ENCODE measurements at regions not wholly inside any gene's neighbourhood (a gene's known extent, or its start where the extent isn't known, plus 50 kb on each side); places are given as distances from the start of the nearest gene placed in this dataset.
A peak's percentile ranks its signal among the peaks of the same experiment; 100 is the strongest.

GRCh38 chr21:28078126-28078525, 914.6 kb downstream of the LTN1 start:
- WGBS, 2 donors (ENCODE audit: low coverage in 1 of 2) = 89 to 95% methylated on average over 2 of the region's 2 CpGs
- Histone ChIP-seq H3K9me3 (no peaks in the 10 kb centered on the region), H3K27ac (no peak overlapping the region), H3K36me3 (no peaks in the 10 kb centered on the region), H3K4me1 (peaks cover 0 to 14% (median 0%) of the 10 kb centered on the region in 3 donors), H3K4me3 (no peak overlapping the region), H3K27me3 (no peaks in the 10 kb centered on the region)
- ATAC-seq = no peak
- TF ChIP-seq POLR2A (IDR thresholded peaks at IDR 0.05) (no peak), EP300 (IDR thresholded peaks at IDR 0.05) (no peak), POLR2AphosphoS5 (IDR thresholded peaks at IDR 0.05) (no peak)
- TF ChIP-seq, protein P1, sequence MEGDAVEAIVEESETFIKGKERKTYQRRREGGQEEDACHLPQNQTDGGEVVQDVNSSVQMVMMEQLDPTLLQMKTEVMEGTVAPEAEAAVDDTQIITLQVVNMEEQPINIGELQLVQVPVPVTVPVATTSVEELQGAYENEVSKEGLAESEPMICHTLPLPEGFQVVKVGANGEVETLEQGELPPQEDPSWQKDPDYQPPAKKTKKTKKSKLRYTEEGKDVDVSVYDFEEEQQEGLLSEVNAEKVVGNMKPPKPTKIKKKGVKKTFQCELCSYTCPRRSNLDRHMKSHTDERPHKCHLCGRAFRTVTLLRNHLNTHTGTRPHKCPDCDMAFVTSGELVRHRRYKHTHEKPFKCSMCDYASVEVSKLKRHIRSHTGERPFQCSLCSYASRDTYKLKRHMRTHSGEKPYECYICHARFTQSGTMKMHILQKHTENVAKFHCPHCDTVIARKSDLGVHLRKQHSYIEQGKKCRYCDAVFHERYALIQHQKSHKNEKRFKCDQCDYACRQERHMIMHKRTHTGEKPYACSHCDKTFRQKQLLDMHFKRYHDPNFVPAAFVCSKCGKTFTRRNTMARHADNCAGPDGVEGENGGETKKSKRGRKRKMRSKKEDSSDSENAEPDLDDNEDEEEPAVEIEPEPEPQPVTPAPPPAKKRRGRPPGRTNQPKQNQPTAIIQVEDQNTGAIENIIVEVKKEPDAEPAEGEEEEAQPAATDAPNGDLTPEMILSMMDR (IDR thresholded peaks at IDR 0.05) = no peak

DNA sequence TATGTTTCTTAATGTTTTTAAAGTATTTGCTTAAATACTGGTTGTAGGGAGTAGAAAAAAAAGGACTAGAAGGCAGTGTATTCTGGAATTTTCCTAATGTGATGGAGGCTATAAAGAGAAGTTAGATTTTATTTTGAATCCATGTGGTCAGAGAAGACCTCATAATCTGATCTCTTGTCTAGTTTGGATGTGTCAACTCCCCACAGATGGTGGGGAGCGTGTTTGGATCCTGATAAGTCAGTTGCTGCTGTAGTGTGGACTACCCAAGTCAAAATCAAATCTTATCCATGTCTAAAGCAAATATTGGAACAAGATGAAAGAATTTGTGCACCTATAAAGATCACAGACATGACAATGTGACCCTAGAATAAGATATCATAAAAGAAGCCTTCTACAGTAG, 918.0 kb downstream of the LTN1 start:
- Histone ChIP-seq H3K4me3 (no peak overlapping the region), H3K9me3 (no peaks in the 10 kb centered on the region), H3K27ac (no peak overlapping the region), H3K4me1 (peaks cover 1 to 23% (median 3%) of the 10 kb centered on the region in 3 donors), H3K27me3 (no peaks in the 10 kb centered on the region), H3K36me3 (no peaks in the 10 kb centered on the region)
- 100% methylated on average over 1 of the region's 1 CpG; no CpG with 5 or more reads in 1 of the 2 donors for WGBS, 2 donors (ENCODE audit: low coverage in 1 of 2)
- TF ChIP-seq, protein P1 (IDR thresholded peaks at IDR 0.05) = no peak
- TF ChIP-seq POLR2A (IDR thresholded peaks at IDR 0.05) = no peak
- no peak for TF ChIP-seq EP300 (IDR thresholded peaks at IDR 0.05)
- TF ChIP-seq POLR2AphosphoS5 (IDR thresholded peaks at IDR 0.05) = no peak
- no peak for ATAC-seq

GRCh38 chr21:28072601-28073000, 920.1 kb downstream of the LTN1 start:
- WGBS, 2 donors (ENCODE audit: low coverage in 1 of 2) = 73 to 78% methylated on average over 5 of the region's 5 CpGs

DNA sequence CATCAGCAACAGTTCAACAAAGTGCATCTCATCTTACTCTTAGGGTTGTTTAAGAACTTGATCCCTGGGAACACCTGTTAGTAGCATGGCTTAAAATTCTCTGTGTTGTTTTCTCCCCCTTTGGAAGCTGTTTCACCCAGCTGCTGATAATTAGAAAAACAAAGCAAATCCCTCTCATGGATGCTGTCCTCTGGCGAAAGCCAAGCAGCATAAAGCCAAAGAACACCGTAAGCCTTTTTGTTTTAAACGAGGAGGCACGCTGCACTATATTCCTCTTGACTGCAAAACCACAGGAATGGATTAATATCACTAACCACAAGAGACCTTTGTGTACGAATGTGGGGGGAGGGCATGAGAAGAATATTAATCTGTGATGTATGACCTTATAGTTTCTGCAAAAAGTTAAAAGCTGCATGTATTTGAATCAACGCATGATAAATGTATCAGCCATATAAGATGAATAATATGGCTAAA, 923.2 kb downstream of the LTN1 start:
- no peak for TF ChIP-seq POLR2A (IDR thresholded peaks at IDR 0.05)
- no peak for TF ChIP-seq EP300 (IDR thresholded peaks at IDR 0.05)
- TF ChIP-seq, protein P1 (IDR thresholded peaks at IDR 0.05) = no peak
- TF ChIP-seq POLR2AphosphoS5 (IDR thresholded peaks at IDR 0.05) = no peak
- H3K9me3 ChIP-seq = no peaks in the 10 kb centered on the region
- H3K36me3 ChIP-seq = no peaks in the 10 kb centered on the region
- peaks cover 3 to 48% (median 9%) of the 10 kb centered on the region in 3 donors for H3K4me1 ChIP-seq
- no peak for ATAC-seq
- H3K27ac ChIP-seq = peak overlapping the region in 3 of 4 donors; percentile 43 to 53 (median 44)
- H3K4me3 ChIP-seq = no peak overlapping the region
- 12 to 22% methylated on average over 6 of the region's 6 CpGs for WGBS, 2 donors (ENCODE audit: low coverage in 1 of 2)
- H3K27me3 ChIP-seq = no peaks in the 10 kb centered on the region

More at GRCh38 chr21:28072601-28073000, 920.1 kb downstream of the LTN1 start:
- Histone ChIP-seq H3K4me3 (no peak overlapping the region), H3K27ac (no peak overlapping the region), H3K9me3 (no peaks in the 10 kb centered on the region), H3K27me3 (no peaks in the 10 kb centered on the region), H3K36me3 (no peaks in the 10 kb centered on the region), H3K4me1 (peaks cover 3 to 36% (median 9%) of the 10 kb centered on the region in 3 donors)
- ATAC-seq = no peak
- TF ChIP-seq, protein P1 (IDR thresholded peaks at IDR 0.05) = no peak
- TF ChIP-seq POLR2AphosphoS5 (IDR thresholded peaks at IDR 0.05) (no peak), EP300 (IDR thresholded peaks at IDR 0.05) (no peak), POLR2A (IDR thresholded peaks at IDR 0.05) (no peak)
